Mammary epithelial cell (primary cell): ENCODE measurements at regions not wholly inside any gene's neighbourhood (a gene's known extent, or its start where the extent isn't known, plus 50 kb on each side); places are given as distances from the start of the nearest gene placed in this dataset.

Experiments used
- EZH2 ChIP-seq: IDR thresholded peaks from 2 replicates; pipeline ENCODE4 v1.6.1; 2012; ENCODE audit warnings: low read length, inconsistent platforms, borderline replicate concordance
- TF ChIP-seq, protein P1 (sequence below), 2 donors: IDR thresholded peaks in 1 of 2; conservative IDR thresholded peaks in 1 of 2; 2 replicates each; pipeline ENCODE4 v1.5.1; 2011 to 2012; ENCODE audit warnings: inconsistent platforms in 2 of 2, low read length in 2 of 2, mild to moderate bottlenecking in 2 of 2, control low read depth in 1 of 2, low read depth in 1 of 2; ENCODE audit not compliant: insufficient read depth in 1 of 2; ENCODE audit errors: extremely low read depth in 1 of 2

- TF ChIP-seq, protein P1, sequence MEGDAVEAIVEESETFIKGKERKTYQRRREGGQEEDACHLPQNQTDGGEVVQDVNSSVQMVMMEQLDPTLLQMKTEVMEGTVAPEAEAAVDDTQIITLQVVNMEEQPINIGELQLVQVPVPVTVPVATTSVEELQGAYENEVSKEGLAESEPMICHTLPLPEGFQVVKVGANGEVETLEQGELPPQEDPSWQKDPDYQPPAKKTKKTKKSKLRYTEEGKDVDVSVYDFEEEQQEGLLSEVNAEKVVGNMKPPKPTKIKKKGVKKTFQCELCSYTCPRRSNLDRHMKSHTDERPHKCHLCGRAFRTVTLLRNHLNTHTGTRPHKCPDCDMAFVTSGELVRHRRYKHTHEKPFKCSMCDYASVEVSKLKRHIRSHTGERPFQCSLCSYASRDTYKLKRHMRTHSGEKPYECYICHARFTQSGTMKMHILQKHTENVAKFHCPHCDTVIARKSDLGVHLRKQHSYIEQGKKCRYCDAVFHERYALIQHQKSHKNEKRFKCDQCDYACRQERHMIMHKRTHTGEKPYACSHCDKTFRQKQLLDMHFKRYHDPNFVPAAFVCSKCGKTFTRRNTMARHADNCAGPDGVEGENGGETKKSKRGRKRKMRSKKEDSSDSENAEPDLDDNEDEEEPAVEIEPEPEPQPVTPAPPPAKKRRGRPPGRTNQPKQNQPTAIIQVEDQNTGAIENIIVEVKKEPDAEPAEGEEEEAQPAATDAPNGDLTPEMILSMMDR (conservative IDR thresholded peaks at IDR 0.05 in 1 of 2, IDR thresholded peaks at IDR 0.05 in 1 of 2; ENCODE audit: extremely low read depth in 1 of 2, insufficient read depth in 1 of 2, low read depth in 1 of 2, low read length in 2 of 2), result no peak
- TF ChIP-seq EZH2, result no peak
These were observed 75.5 kb upstream of the MSTN start for GRCh38 chr2:190138032-190138431.
